ENCODE measurements at regions not wholly inside any gene's neighbourhood (a gene's known extent, or its start where the extent isn't known, plus 50 kb on each side); places are given as distances from the start of the nearest gene placed in this dataset.

GRCh38 chr22:27292542-27293299, 508.8 kb downstream of the MN1 start:
- DNase-seq (ENCODE audit: low read depth), result no peak

DNA sequence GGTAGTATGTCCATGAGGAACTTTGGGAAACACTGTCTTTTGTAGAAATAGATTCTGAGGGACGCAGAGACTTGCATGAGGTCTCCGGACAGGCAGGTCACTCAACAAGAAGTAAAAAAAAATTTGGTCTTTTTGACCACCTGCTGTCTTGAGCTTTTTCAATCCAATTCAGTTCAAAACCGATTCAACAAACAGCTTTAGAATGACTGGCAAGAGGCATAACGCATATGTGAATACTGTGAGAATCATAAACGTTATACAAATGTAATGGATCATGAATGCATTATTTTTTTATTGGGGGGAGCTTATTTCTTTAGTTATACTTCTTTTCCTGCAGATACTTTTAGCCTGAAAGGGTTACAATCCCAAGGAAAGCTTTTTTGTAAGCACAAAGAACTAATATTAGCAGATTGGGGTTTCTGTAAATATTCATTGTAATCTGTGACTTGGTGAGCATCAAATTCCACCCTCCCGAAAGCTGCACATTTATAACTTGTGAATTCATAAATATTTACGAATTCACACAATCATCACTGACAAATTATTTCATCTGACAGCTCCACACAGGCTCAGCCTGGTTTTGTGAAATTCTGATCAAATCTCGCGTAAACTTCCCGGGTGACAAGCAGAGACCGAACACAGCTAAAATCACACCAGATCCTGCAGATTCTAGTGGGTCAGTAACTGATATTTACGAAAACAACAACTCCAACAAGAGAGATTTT, 507.7 kb downstream of the MN1 start:
- DNase-seq (ENCODE audit: low read depth), result no peak

GRCh38 chr22:27295040-27295439, 506.5 kb downstream of the MN1 start:
- DNase-seq (ENCODE audit: low read depth), result no peak

GRCh38 chr22:27295605-27296004, 506.0 kb downstream of the MN1 start:
- DNase-seq (ENCODE audit: low read depth), result no peak

DNA sequence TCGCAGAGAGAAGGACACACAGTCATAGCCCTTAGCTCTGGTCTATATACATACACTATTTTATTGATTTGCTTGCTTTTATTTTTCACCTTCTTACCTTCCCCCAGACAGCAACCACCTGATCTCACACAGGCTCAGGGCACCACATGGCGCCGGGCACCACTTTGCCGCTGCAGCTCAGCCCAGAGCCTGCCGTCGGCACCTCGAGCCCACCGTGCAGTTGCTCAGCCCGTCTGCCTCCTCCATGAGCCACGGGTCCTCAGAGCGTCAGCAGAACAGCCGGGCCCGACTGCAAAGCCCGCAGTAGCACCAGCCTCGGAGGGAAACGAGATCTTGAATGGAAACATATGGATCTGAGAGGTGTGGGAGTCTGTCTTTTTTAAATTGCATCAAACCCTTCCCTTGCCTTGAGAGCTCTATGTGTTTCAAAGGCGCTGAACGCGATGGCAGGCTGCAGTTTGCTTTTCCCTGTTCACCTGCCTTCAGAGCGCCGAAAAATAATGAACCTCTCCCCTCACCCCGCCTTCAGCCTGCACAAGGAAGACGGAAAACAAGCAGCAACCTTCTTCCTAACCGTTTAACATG, 505.4 kb downstream of the MN1 start:
- no peak for DNase-seq (ENCODE audit: low read depth)

GRCh38 chr22:27297125-27297524, 504.4 kb downstream of the MN1 start:
- no peak for DNase-seq (ENCODE audit: low read depth)

GRCh38 chr22:27298332-27298731, 503.2 kb downstream of the MN1 start:
- no peak for DNase-seq (ENCODE audit: low read depth)

DNA sequence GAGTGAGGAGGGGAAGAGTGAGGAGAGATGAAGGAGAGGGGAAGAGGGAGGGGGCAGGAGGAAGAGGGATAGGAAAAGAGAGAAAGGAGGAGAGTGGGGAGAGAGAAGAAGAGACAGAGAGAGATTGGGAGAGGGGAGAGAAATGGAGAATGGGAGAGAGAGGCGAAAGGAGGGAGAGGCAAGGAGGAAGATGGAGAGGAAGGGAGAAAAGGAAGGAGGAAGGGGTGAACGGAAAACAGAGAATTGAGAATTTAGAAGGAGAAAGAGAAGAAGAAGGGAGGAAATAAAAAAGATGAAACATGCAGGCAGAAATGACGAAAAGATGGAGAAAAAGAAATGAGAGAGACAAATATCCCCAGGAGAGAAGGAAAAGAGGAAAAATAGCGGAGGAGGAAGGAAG, 502.8 kb downstream of the MN1 start:
- no peak for DNase-seq (ENCODE audit: low read depth)

DNA sequence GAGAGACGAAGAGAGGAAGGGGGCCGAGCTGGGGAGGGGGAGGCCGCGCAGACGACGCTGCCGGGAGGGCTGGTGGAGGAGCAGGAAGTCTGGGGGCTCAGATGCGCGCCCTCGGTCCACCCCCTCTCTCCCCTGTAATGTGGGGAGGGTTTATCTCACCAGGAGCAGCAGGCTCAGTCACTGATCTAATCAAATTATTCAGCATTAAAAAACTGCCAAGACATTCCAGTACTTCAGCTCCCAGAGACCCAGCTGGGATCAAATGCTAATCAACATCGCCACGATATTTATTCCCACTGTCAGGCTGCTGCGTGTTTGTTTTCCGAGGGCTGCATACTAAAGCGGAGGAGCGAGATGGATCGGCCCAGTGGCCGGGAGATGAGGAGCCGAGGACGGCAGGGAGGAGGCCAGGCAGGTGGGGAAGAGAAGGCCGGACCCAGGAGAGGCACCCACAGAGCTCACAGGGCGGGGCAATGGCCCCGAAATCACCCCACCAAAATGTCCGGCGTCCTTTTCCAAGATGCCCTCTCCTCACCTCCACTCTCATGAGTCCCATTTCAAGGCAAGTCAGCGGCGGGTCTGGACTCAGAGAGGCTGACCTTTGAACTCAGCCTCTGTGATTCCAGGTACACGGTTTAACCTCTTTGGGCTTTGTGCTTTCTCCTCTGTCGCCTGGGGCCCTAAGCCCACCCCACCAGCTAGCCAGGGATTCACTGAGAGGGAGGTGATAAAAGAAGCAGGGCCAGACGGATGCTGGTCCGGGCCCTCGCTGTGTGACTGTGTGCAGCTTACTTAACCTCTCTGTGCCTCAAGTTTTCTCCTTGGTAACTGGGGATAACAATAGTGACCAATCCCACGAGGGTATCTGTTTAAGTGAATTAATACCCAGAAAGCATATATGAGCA, 502.1 kb downstream of the MN1 start:
- DNase-seq (ENCODE audit: low read depth), result no peak

DNA sequence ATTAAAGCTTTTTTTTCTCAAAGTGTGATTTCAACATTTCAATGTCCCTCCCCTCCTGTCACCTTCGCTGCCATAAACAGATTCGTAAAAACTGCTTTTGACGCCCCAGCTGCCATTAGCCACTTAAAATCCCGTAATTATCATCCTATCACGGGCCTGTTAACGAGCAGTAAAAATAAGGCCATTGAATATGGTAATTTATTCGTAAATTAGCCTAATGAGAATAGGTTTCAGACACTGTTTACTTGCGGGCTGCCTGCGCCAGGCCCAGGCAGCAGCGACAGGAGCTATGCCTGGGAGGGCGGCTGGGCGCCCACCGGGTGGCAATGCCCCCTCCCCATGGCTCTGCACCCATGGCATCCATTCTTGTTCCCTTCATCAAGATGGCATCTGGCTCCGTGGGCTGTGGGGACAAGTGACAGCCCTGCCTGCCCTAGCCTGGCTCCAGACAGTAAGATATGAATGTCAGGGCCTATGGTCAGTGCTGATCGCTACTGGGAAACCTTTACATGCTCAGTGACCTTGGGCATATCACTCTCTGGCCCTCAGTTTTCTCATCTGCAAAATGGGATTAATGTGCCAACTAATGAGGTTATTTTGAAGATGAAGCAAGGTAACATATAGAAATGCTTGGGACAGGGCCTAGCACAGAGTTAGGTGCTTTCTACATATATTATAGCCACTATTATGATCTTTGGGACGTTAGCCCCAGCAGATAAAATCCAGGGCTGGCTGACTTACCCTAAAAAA, 500.8 kb downstream of the MN1 start:
- no peak for DNase-seq (ENCODE audit: low read depth)

DNA sequence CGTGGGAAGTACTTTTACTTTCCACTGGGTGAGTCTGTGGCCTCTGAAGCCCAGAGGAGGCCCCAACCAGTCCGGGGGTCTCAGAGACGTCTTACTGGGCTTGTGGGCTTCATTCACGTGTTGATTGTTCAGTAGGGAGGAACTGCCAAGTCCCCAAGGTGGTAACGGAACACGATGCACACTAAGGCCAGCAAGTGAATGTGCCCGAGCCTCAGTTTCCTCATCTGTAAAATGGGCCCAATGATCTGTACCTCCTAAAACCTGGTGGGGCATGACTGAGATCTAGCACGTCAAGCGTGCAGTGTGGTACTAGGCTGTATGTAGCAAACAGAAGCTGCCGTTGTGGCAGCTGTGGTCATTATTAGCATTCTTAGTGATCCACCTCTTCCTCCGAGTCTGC, 499.1 kb downstream of the MN1 start:
- DNase-seq (ENCODE audit: low read depth), result no peak

DNA sequence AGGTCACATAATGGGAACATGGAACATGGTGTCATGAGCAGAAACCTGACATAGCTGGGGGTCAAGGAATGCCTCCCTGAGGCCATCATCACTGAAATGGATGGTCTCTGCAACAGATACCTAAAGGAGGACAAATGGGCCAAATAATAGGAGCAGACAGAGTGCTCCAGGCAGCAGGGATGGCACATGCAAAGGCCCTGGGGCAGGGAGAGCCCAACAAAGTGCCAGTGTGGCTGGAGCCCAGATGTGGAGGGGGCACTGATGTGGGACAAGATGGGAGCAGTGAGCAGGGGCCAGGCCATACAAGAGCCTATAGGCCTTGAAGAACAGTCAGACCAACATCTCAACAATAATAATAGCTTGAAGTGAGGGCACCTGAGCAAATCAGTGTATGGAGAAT, 497.8 kb downstream of the MN1 start:
- no peak for DNase-seq (ENCODE audit: low read depth)

DNA sequence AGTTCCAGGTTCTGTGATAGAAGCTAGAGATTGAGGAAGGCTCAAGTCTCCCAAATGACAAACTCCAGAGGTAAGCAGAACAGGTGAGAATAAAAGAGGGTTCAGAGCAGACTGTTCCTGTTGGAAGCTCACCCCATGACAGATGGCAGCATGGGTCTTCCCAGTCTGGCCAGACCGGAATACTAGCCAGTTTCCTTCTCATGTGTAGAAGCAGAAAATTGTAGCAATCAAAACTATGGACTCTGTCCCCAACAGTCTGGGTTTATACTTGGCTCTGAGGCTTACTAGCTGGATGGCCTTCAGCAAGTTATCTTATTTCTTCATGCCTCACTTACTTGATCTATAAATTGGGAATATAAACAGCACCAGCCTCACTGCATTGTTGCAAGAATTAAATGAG, 494.8 kb downstream of the MN1 start:
- no peak for DNase-seq (ENCODE audit: low read depth)

- DNase-seq (ENCODE audit: low read depth), result no peak
Measured at GRCh38 chr22:27307545-27308247, 493.9 kb downstream of the MN1 start.

GRCh38 chr22:27308513-27308912, 493.0 kb downstream of the MN1 start:
- DNase-seq (ENCODE audit: low read depth), result no peak

GRCh38 chr22:27309697-27310096, 491.9 kb downstream of the MN1 start:
- DNase-seq (ENCODE audit: low read depth), result no peak

DNA sequence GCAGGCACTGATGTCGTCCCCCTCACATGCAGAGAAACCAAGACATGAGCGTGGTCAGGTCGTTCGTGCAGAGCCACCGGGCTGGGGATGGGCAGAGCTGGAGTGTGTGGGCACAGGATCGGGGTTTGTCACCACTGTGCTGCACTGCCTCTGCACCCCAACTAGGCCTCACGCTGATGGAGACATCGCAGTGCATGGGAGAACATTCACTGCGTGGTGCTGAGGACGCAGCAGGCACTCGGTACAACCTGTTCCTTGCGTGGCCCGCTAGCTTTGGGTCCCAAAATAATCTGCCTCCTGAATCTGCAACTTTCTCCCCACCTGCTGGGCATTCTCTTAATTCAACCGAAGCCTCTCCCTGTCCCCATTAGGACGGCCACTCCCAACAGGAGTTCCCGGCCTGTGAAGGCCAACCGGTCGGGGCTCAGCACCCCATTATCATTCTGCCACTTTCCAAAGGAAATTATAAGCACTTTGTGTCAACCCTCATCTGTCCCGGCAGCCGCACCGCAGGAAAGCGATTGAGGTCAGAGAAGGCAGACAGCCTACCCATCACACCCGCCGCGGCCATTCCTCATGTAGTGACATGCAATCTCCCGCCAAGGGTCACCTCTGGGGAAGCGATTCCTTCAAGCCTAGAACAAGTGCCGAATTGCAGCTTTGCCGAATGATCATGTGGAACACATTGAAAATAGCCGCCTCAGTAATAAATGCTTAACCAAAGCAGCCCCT, 490.4 kb downstream of the MN1 start:
- DNase-seq (ENCODE audit: low read depth), result no peak

- no peak for DNase-seq (ENCODE audit: low read depth)
Measured at GRCh38 chr22:27311698-27312550, 489.6 kb downstream of the MN1 start.

- DNase-seq (ENCODE audit: low read depth), result no peak
Measured at GRCh38 chr22:27312565-27312964, 489.0 kb downstream of the MN1 start.

Measured in T follicular helper cell (primary cell).